Osteoblast (primary cell): ENCODE measurements at regions not wholly inside any gene's neighbourhood (a gene's known extent, or its start where the extent isn't known, plus 50 kb on each side); places are given as distances from the start of the nearest gene placed in this dataset.
"Not testable (repeated sequence)": the region's sequence is repeated elsewhere in the genome, so short reads cannot be mapped to it uniquely, and the experiment has no call there.

ENCODE experiments used
- DNase-seq: peaks from one replicate; pipeline ENCODE4 v3.0.0; 2011; ENCODE audit warnings: low spot score, mixed read lengths; ENCODE audit not compliant: insufficient read length; ENCODE audit errors: missing footprints
- H2AFZ ChIP-seq: 2 replicates; pipeline ENCODE4 v1.6.0; 2011; ENCODE audit warnings: mild to moderate bottlenecking, low read length
- H3K27ac ChIP-seq: 2 replicates; pipeline ENCODE4 v1.5.1; 2011; ENCODE audit warnings: mild to moderate bottlenecking, low read depth, low read length, moderate library complexity
- H3K27me3 ChIP-seq: 2 replicates; pipeline ENCODE4 v1.6.0; 2012; ENCODE audit warnings: mild to moderate bottlenecking, control low read depth, inconsistent platforms, low read length, moderate library complexity; ENCODE audit not compliant: insufficient read depth
- H3K36me3 ChIP-seq: 2 replicates; pipeline ENCODE4 v1.5.1; 2011; ENCODE audit warnings: mild to moderate bottlenecking, low read length, control low read depth, moderate library complexity; ENCODE audit not compliant: insufficient read depth
- H3K4me1 ChIP-seq: 2 replicates; pipeline ENCODE4 v1.5.1; 2011; ENCODE audit warnings: mild to moderate bottlenecking, low read length, control low read depth, moderate library complexity; ENCODE audit not compliant: insufficient read depth
- H3K4me2 ChIP-seq: 2 replicates; pipeline ENCODE4 v1.6.0; 2011; ENCODE audit warnings: mild to moderate bottlenecking, low read length; ENCODE audit not compliant: insufficient read depth
- H3K4me3 ChIP-seq: fragments of 200-600 bp; sonication (generic); 3 replicates; pipeline ENCODE4 v1.5.1; 2012; ENCODE audit warnings: mild to moderate bottlenecking, low read length, inconsistent platforms; ENCODE audit not compliant: insufficient read depth
- H3K79me2 ChIP-seq: 2 replicates; pipeline ENCODE4 v1.6.0; 2012; ENCODE audit warnings: mild to moderate bottlenecking, low read length, control low read depth, inconsistent platforms; ENCODE audit not compliant: insufficient read depth
- H3K9me3 ChIP-seq: 2 replicates; pipeline ENCODE4 v1.5.1; 2011; ENCODE audit warnings: low read depth, low read length, control low read depth
- H4K20me1 ChIP-seq: 2 replicates; pipeline ENCODE4 v1.6.0; 2012; ENCODE audit warnings: mild to moderate bottlenecking, low read length, control low read depth; ENCODE audit not compliant: insufficient read depth
- CTCF ChIP-seq: IDR thresholded peaks from 2 replicates; pipeline ENCODE4 v1.5.1; 2011; ENCODE audit warnings: mild to moderate bottlenecking, low read depth, low read length, moderate library complexity; ENCODE audit errors: extremely low read depth

- no peaks in the 10 kb centered on the region for H3K27me3 ChIP-seq
- H3K79me2 ChIP-seq, result no peaks in the 10 kb centered on the region
- H3K4me1 ChIP-seq, result peaks cover 3% of the 10 kb centered on the region
- H3K9me3 ChIP-seq, result no peaks in the 10 kb centered on the region
- peak overlapping the region; percentile 29 for H3K27ac ChIP-seq
- no peak overlapping the region for H3K4me2 ChIP-seq
- peak; percentile 73 for TF ChIP-seq CTCF
- H3K36me3 ChIP-seq, result no peaks in the 10 kb centered on the region
- no peaks in the 10 kb centered on the region for H4K20me1 ChIP-seq
- H2AFZ ChIP-seq, result no peak overlapping the region
- no peak overlapping the region for H3K4me3 ChIP-seq
- DNase-seq, result peak; percentile 89
Observed at GRCh38 chr2:55771612-55772011, 78.0 kb upstream of the PNPT1 start.

- Histone ChIP-seq H3K4me3 (no peak overlapping the region), H3K79me2 (no peaks in the 10 kb centered on the region), H2AFZ (no peak overlapping the region), H4K20me1 (no peaks in the 10 kb centered on the region), H3K4me2 (no peak overlapping the region), H3K4me1 (peaks cover 3% of the 10 kb centered on the region), H3K9me3 (no peaks in the 10 kb centered on the region), H3K36me3 (no peaks in the 10 kb centered on the region), H3K27me3 (no peaks in the 10 kb centered on the region), H3K27ac (no peak overlapping the region)
- TF ChIP-seq CTCF, result no peak
- no peak for DNase-seq
Observed at GRCh38 chr2:55768991-55769390, 75.3 kb upstream of the PNPT1 start.

GRCh38 chr2:55766947-55767346 lies 73.3 kb upstream of the PNPT1 start:
- DNase-seq, result no peak
- no peak for TF ChIP-seq CTCF
- H3K27me3 ChIP-seq, result no peaks in the 10 kb centered on the region
- no peaks in the 10 kb centered on the region for H3K36me3 ChIP-seq
- no peak overlapping the region for H3K4me3 ChIP-seq
- no peaks in the 10 kb centered on the region for H4K20me1 ChIP-seq
- no peak overlapping the region for H2AFZ ChIP-seq
- H3K4me1 ChIP-seq, result peaks cover 2% of the 10 kb centered on the region
- H3K27ac ChIP-seq, result no peak overlapping the region
- no peaks in the 10 kb centered on the region for H3K9me3 ChIP-seq
- H3K79me2 ChIP-seq, result no peaks in the 10 kb centered on the region
- no peak overlapping the region for H3K4me2 ChIP-seq

GRCh38 chr2:55765708-55766107 lies 72.1 kb upstream of the PNPT1 start:
- not testable (repeated sequence) for H4K20me1 ChIP-seq, H3K27me3 ChIP-seq, H3K4me2 ChIP-seq, H2AFZ ChIP-seq, H3K4me3 ChIP-seq, H3K27ac ChIP-seq, H3K4me1 ChIP-seq, H3K9me3 ChIP-seq, DNase-seq, H3K79me2 ChIP-seq, H3K36me3 ChIP-seq
